WTC11 (cell line): ENCODE measurements at regions not wholly inside any gene's neighbourhood (a gene's known extent, or its start where the extent isn't known, plus 50 kb on each side); places are given as distances from the start of the nearest gene placed in this dataset.
A peak's percentile ranks its signal among the peaks of the same experiment; 100 is the strongest.

Experiments used
- ATAC-seq: fragments of 200-7000 bp; cut with Tn5 transposase; 2 replicates; pipeline ENCODE4 v1.10.0; 2021; ENCODE audit warnings: mild to moderate bottlenecking, moderate library complexity
- CTCF ChIA-PET: fragments of 300-600 bp; sonication (Branson Sonifier 250); formaldehyde crosslinking; loops from one replicate; lab custom pipeline; 2021; ENCODE audit warnings: antibody characterized with exemption; lab: Charles Lee
- POLR2A ChIA-PET: fragments of 350-600 bp; sonication (Branson Sonifier 250); formaldehyde crosslinking; loops from one replicate; lab custom pipeline; 2021; ENCODE audit warnings: antibody characterized with exemption; lab: Charles Lee
- DNase-seq: peaks from one replicate; pipeline ENCODE4 v3.0.0; 2021; ENCODE audit warnings: low spot score
- H3K27ac Mint-ChIP-seq: 2 replicates; pipeline ENCODE4 v1.8.0; 2021; ENCODE audit warnings: mixed read lengths
- H3K27me3 Mint-ChIP-seq: 2 replicates; pipeline ENCODE4 v1.8.0; 2021; ENCODE audit warnings: low read depth, mild to moderate bottlenecking, moderate library complexity, mixed read lengths
- H3K36me3 Mint-ChIP-seq: 2 replicates; pipeline ENCODE4 v1.8.0; 2021; ENCODE audit warnings: mixed read lengths
- H3K4me1 Mint-ChIP-seq: 2 replicates; pipeline ENCODE4 v1.8.0; 2022; ENCODE audit warnings: mixed read lengths
- H3K4me3 Mint-ChIP-seq: 2 replicates; pipeline ENCODE4 v1.8.0; 2021; ENCODE audit warnings: mild to moderate bottlenecking, moderate library complexity, mixed read lengths
- H3K9me3 Mint-ChIP-seq: 2 replicates; pipeline ENCODE4 v1.8.0; 2021; ENCODE audit warnings: mixed read lengths
- ATF3 ChIP-seq: sonication (generic); formaldehyde crosslinking; conservative IDR thresholded peaks from 2 replicates; pipeline ENCODE4 v1.8.1; 2022; ENCODE audit warnings: mild to moderate bottlenecking, missing genetic modification reagents
- CTCF ChIP-seq: fragments of 200-600 bp; IDR thresholded peaks from 2 replicates; pipeline ENCODE4 v1.8.0; 2022; ENCODE audit warnings: antibody characterized with exemption
- E2F4 ChIP-seq: sonication (generic); formaldehyde crosslinking; IDR thresholded peaks from 2 replicates; pipeline ENCODE4 v1.8.1; 2022; ENCODE audit warnings: low read depth, mild to moderate bottlenecking, moderate library complexity, missing genetic modification reagents, borderline replicate concordance
- ESRRA ChIP-seq: sonication (generic); formaldehyde crosslinking; IDR thresholded peaks from 2 replicates; pipeline ENCODE4 v1.8.1; 2022; ENCODE audit warnings: mild to moderate bottlenecking, missing genetic modification reagents, borderline replicate concordance
- ETV6 ChIP-seq: sonication (generic); formaldehyde crosslinking; IDR thresholded peaks from 2 replicates; pipeline ENCODE4 v1.8.1; 2022; ENCODE audit warnings: mild to moderate bottlenecking, missing genetic modification reagents
- FOXP1 ChIP-seq: sonication (generic); formaldehyde crosslinking; IDR thresholded peaks from 2 replicates; pipeline ENCODE4 v1.8.0; 2022; ENCODE audit warnings: missing genetic modification reagents, mild to moderate bottlenecking, moderate library complexity, borderline replicate concordance
- GRHL2 ChIP-seq: fragments of 250-450 bp; sonication (Bioruptor Pico); IDR thresholded peaks from 2 replicates; pipeline ENCODE4 v1.8.0; 2022; ENCODE audit warnings: mild to moderate bottlenecking, moderate library complexity; ENCODE audit not compliant: insufficient replicate concordance, severe bottlenecking
- GTF2I ChIP-seq: fragments of 250-450 bp; sonication (Bioruptor Pico); conservative IDR thresholded peaks from 2 replicates; pipeline ENCODE4 v1.4.0; 2021; ENCODE audit warnings: mild to moderate bottlenecking
- PRDM15 ChIP-seq: sonication (generic); formaldehyde crosslinking; IDR thresholded peaks from 2 replicates; pipeline ENCODE4 v1.8.0; 2022; ENCODE audit warnings: missing genetic modification reagents
- TCF7 ChIP-seq: sonication (generic); formaldehyde crosslinking; IDR thresholded peaks from 2 replicates; pipeline ENCODE4 v1.8.0; 2022; ENCODE audit warnings: mild to moderate bottlenecking, low read depth, missing genetic modification reagents, moderate library complexity
- USF2 ChIP-seq: sonication (generic); formaldehyde crosslinking; IDR thresholded peaks from 2 replicates; pipeline ENCODE4 v1.8.1; 2023; ENCODE audit warnings: mild to moderate bottlenecking, missing genetic modification reagents, moderate library complexity
- ZBTB21 ChIP-seq: sonication (generic); formaldehyde crosslinking; IDR thresholded peaks from 2 replicates; pipeline ENCODE4 v1.8.1; 2023; ENCODE audit warnings: mild to moderate bottlenecking, missing genetic modification reagents, borderline replicate concordance
- ZBTB43 ChIP-seq: sonication (generic); formaldehyde crosslinking; IDR thresholded peaks from 2 replicates; pipeline ENCODE4 v1.8.1; 2023; ENCODE audit warnings: mild to moderate bottlenecking, missing genetic modification reagents
- ZNF121 ChIP-seq: sonication (generic); formaldehyde crosslinking; IDR thresholded peaks from 2 replicates; pipeline ENCODE4 v1.8.0; 2023; ENCODE audit warnings: missing genetic modification reagents
- ZNF425 ChIP-seq: fragments of 250-450 bp; sonication (Bioruptor Pico); conservative IDR thresholded peaks from 2 replicates; pipeline ENCODE4 v1.9.0; 2021; ENCODE audit warnings: mild to moderate bottlenecking

- TF ChIP-seq CTCF, result peak; percentile 67
- peak; percentile 34 for TF ChIP-seq USF2
- no peak for TF ChIP-seq ZNF425 (CRISPR knock-in tag)
- no peak for TF ChIP-seq ZBTB43 (CRISPR knock-in tag)
- no peak for TF ChIP-seq TCF7 (CRISPR knock-in tag)
- H3K27me3 Mint-ChIP-seq, result no peaks in the 10 kb centered on the region; the same call in 1 of the 2 replicates
- peaks cover 8% of the 10 kb centered on the region for H3K9me3 Mint-ChIP-seq
- ATAC-seq (peak; percentile 56), DNase-seq (peak; percentile 53)
- no peak overlapping the region for H3K27ac Mint-ChIP-seq
- CTCF ChIA-PET, result interaction anchor here (0.6 to 2.3 kb wide), 18 partner anchors 9 to 1033 kb away, joined by 3 to 17 read pairs (median 4); no protein-coding TSS in a partner anchor
- H3K4me3 Mint-ChIP-seq, result no peak overlapping the region
- no peaks in the 10 kb centered on the region for H3K36me3 Mint-ChIP-seq
- peaks cover 46% of the 10 kb centered on the region for H3K4me1 Mint-ChIP-seq
- POLR2A ChIA-PET, result interaction anchor here (0.6 kb wide), 1 partner anchor 25 kb away, joined by 5 read pairs; no protein-coding TSS in a partner anchor
Measured at GRCh38 chr4:17324386-17324830, 187.5 kb downstream of the QDPR start.

- Mint-ChIP-seq H3K27ac (no peak overlapping the region), H3K27me3 (no peaks in the 10 kb centered on the region; the same call in 1 of the 2 replicates), H3K36me3 (no peaks in the 10 kb centered on the region), H3K4me1 (peaks cover 43% of the 10 kb centered on the region), H3K4me3 (no peak overlapping the region), H3K9me3 (peaks cover 8% of the 10 kb centered on the region)
- DNase-seq, result no peak
- POLR2A ChIA-PET, result interaction anchor here (0.6 kb wide), 2 partner anchors 25 to 404 kb away, joined by 5 read pairs; no protein-coding TSS in a partner anchor
- CTCF ChIA-PET, result interaction anchor here (0.6 to 2.3 kb wide), 16 partner anchors 8 to 1032 kb away, joined by 3 to 17 read pairs (median 4); no protein-coding TSS in a partner anchor
- no peak; the same call in 1 of the 2 replicates for ATAC-seq
- TF ChIP-seq CTCF (no peak), ZNF121 (CRISPR knock-in tag) (no peak), PRDM15 (CRISPR knock-in tag) (no peak), USF2 (no peak), ATF3 (CRISPR knock-in tag) (no peak), GRHL2 (CRISPR knock-in tag) (no peak), E2F4 (CRISPR knock-in tag) (no peak), ZBTB21 (no peak), ESRRA (CRISPR knock-in tag) (no peak), FOXP1 (CRISPR knock-in tag) (no peak), ETV6 (CRISPR knock-in tag) (no peak), GTF2I (no peak)
Measured at GRCh38 chr4:17323554-17324385, 188.1 kb downstream of the QDPR start.
